ENCODE measurements at regions not wholly inside any gene's neighbourhood (a gene's known extent, or its start where the extent isn't known, plus 50 kb on each side); places are given as distances from the start of the nearest gene placed in this dataset.

- TF ChIP-seq CTCF (IDR thresholded peaks at IDR 0.05; ENCODE audit: borderline replicate concordance, extremely low read depth, low read length, poor library complexity, severe bottlenecking): no peak
- no peak for TF ChIP-seq EZH2 (IDR thresholded peaks at IDR 0.05; ENCODE audit: borderline replicate concordance, low read depth, low read length, severe bottlenecking)
Measured at GRCh38 chr1:106880226-106880625, 176.2 kb upstream of the PRMT6 start.
